ENCODE measurements at regions not wholly inside any gene's neighbourhood (a gene's known extent, or its start where the extent isn't known, plus 50 kb on each side); places are given as distances from the start of the nearest gene placed in this dataset.

GRCh38 chr6:156719720-156720563 lies 57.2 kb upstream of the ARID1B start:
- TF ChIP-seq, protein P1, sequence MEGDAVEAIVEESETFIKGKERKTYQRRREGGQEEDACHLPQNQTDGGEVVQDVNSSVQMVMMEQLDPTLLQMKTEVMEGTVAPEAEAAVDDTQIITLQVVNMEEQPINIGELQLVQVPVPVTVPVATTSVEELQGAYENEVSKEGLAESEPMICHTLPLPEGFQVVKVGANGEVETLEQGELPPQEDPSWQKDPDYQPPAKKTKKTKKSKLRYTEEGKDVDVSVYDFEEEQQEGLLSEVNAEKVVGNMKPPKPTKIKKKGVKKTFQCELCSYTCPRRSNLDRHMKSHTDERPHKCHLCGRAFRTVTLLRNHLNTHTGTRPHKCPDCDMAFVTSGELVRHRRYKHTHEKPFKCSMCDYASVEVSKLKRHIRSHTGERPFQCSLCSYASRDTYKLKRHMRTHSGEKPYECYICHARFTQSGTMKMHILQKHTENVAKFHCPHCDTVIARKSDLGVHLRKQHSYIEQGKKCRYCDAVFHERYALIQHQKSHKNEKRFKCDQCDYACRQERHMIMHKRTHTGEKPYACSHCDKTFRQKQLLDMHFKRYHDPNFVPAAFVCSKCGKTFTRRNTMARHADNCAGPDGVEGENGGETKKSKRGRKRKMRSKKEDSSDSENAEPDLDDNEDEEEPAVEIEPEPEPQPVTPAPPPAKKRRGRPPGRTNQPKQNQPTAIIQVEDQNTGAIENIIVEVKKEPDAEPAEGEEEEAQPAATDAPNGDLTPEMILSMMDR (IDR thresholded peaks at IDR 0.05 in 2 of 3, conservative IDR thresholded peaks at IDR 0.05 in 1 of 3; ENCODE audit: borderline replicate concordance in 1 of 3, insufficient read depth in 1 of 3, low read depth in 2 of 3, low read length in 2 of 3), result no peak
- TF ChIP-seq POLR2AphosphoS5 (IDR thresholded peaks at IDR 0.05; ENCODE audit: low read depth, low read length), result peak; percentile 57
